ENCODE measurements at regions not wholly inside any gene's neighbourhood (a gene's known extent, or its start where the extent isn't known, plus 50 kb on each side); places are given as distances from the start of the nearest gene placed in this dataset.

- TF ChIP-seq CTCF (IDR thresholded peaks at IDR 0.05), result no peak
- TF ChIP-seq POLR2A (IDR thresholded peaks at IDR 0.05), result no peak
- TF ChIP-seq POLR2AphosphoS5 (IDR thresholded peaks at IDR 0.05), result no peak
- TF ChIP-seq EP300 (IDR thresholded peaks at IDR 0.05), result no peak
Measured at GRCh38 chr3:13124631-13125030, 51.4 kb upstream of the IQSEC1 start.

Data from gastroesophageal sphincter (tissue), 3 donors.